Esophagus muscularis mucosa (tissue), 3 donors: ENCODE measurements at regions not wholly inside any gene's neighbourhood (a gene's known extent, or its start where the extent isn't known, plus 50 kb on each side); places are given as distances from the start of the nearest gene placed in this dataset.

Source experiments
- POLR2A ChIP-seq: fragments of 450-650 bp; IDR thresholded peaks from one replicate; pipeline ENCODE4 v1.6.1; 2017; ENCODE audit warnings: antibody characterized with exemption, moderate library complexity, mild to moderate bottlenecking, low read depth
- POLR2AphosphoS5 ChIP-seq, 2 donors: sonication (generic); formaldehyde crosslinking; IDR thresholded peaks; one replicate each; pipeline ENCODE4 v1.6.1; 2017; ENCODE audit warnings: antibody characterized with exemption in 2 of 2
- TF ChIP-seq, protein P1 (sequence below), 3 experiments: fragments of 200-600 bp in 2 of 3; fragments of 450-650 bp in 1 of 3; sonication (generic) in 2 of 3; IDR thresholded peaks; one replicate each; pipeline ENCODE4 v1.5.1; 2017 to 2019; ENCODE audit warnings: antibody characterized with exemption in 3 of 3, mild to moderate bottlenecking in 2 of 3, moderate library complexity in 1 of 3

GRCh38 chr11:37988031-37988430 lies 1390.0 kb upstream of the RAG2 start:
- TF ChIP-seq, protein P1, sequence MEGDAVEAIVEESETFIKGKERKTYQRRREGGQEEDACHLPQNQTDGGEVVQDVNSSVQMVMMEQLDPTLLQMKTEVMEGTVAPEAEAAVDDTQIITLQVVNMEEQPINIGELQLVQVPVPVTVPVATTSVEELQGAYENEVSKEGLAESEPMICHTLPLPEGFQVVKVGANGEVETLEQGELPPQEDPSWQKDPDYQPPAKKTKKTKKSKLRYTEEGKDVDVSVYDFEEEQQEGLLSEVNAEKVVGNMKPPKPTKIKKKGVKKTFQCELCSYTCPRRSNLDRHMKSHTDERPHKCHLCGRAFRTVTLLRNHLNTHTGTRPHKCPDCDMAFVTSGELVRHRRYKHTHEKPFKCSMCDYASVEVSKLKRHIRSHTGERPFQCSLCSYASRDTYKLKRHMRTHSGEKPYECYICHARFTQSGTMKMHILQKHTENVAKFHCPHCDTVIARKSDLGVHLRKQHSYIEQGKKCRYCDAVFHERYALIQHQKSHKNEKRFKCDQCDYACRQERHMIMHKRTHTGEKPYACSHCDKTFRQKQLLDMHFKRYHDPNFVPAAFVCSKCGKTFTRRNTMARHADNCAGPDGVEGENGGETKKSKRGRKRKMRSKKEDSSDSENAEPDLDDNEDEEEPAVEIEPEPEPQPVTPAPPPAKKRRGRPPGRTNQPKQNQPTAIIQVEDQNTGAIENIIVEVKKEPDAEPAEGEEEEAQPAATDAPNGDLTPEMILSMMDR (IDR thresholded peaks at IDR 0.05) = no peak
- TF ChIP-seq POLR2AphosphoS5 (IDR thresholded peaks at IDR 0.05) = no peak
- TF ChIP-seq POLR2A = no peak
